GM12892 (cell line): ENCODE measurements at regions not wholly inside any gene's neighbourhood (a gene's known extent, or its start where the extent isn't known, plus 50 kb on each side); places are given as distances from the start of the nearest gene placed in this dataset.

ENCODE experiments used
- POLR2A ChIP-seq: IDR thresholded peaks from 2 replicates; pipeline ENCODE4 v1.6.1; 2011; ENCODE audit warnings: low read depth, low read length, control low read depth
- POLR2AphosphoS5 ChIP-seq: IDR thresholded peaks from 2 replicates; pipeline ENCODE4 v1.6.1; 2011; ENCODE audit warnings: low read depth, low read length, control low read depth
- TAF1 ChIP-seq: IDR thresholded peaks from 2 replicates; pipeline ENCODE4 v1.6.1; 2011; ENCODE audit warnings: low read depth, mild to moderate bottlenecking, control low read depth, low read length, borderline replicate concordance

DNA sequence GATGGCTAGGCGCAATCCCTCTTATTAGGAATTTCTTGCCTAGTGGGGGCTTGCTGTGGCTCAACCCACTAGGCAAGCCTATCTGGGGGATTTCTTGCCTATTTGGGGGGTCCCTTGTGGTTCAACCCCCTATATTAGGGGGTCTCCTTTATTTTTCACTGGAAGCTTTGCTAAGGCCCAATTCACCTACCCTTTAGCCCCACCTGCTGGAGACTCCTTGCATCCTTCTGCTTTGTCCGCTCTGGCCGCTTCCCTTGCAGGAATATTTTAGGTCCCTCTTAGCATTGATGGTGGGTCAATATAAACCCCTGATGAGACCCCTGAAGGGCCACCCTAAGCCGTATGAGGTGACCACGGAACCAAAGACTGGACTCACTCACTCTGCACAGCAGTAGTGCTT is 1552.1 kb downstream of the AACS start:
- TF ChIP-seq POLR2AphosphoS5 (no peak), TAF1 (no peak), POLR2A (no peak)
